SK-N-SH treated with all-trans-retinoic acid at 6 μM for 48 hours (cell line): ENCODE measurements at regions not wholly inside any gene's neighbourhood (a gene's known extent, or its start where the extent isn't known, plus 50 kb on each side); places are given as distances from the start of the nearest gene placed in this dataset.

ENCODE experiments used
- ATAC-seq: fragments of 200-7000 bp; cut with Tn5 transposase; 3 replicates; pipeline ENCODE4 v1.9.1; 2020; ENCODE audit warnings: mild to moderate bottlenecking, moderate library complexity
- ARNTL ChIP-seq: fragments of 450-650 bp; formaldehyde crosslinking; IDR thresholded peaks from 2 replicates; pipeline ENCODE4 v1.5.0; 2020; ENCODE audit warnings: low read depth, mild to moderate bottlenecking, moderate library complexity, borderline replicate concordance
- BACH2 ChIP-seq: fragments of 250-450 bp; sonication (Bioruptor Pico); IDR thresholded peaks from 2 replicates; pipeline ENCODE4 v1.9.0; 2021; ENCODE audit warnings: mild to moderate bottlenecking, borderline replicate concordance
- CREB5 ChIP-seq: fragments of 250-450 bp; sonication (Bioruptor Pico); IDR thresholded peaks from 2 replicates; pipeline ENCODE4 v1.5.1; 2020; ENCODE audit warnings: low read depth, mild to moderate bottlenecking, moderate library complexity
- CSDC2 ChIP-seq: fragments of 250-450 bp; sonication (Bioruptor Pico); IDR thresholded peaks from 2 replicates; pipeline ENCODE4 v1.5.0; 2020; ENCODE audit warnings: mild to moderate bottlenecking, moderate library complexity
- CSRNP3 ChIP-seq: fragments of 250-450 bp; sonication (Bioruptor Pico); IDR thresholded peaks from 2 replicates; pipeline ENCODE4 v1.5.1; 2021; ENCODE audit warnings: mild to moderate bottlenecking, moderate library complexity
- GLIS3 ChIP-seq: fragments of 250-450 bp; sonication (Bioruptor Pico); IDR thresholded peaks from 2 replicates; pipeline ENCODE4 v1.5.0; 2020; ENCODE audit warnings: mild to moderate bottlenecking, moderate library complexity
- ISL1 ChIP-seq: fragments of 250-450 bp; sonication (Bioruptor Pico); IDR thresholded peaks from 2 replicates; pipeline ENCODE4 v2.1.2; 2022; ENCODE audit warnings: mild to moderate bottlenecking, moderate library complexity
- PATZ1 ChIP-seq: fragments of 250-450 bp; sonication (Bioruptor Pico); IDR thresholded peaks from 2 replicates; pipeline ENCODE4 v1.8.0; 2020; ENCODE audit warnings: mild to moderate bottlenecking, moderate library complexity, borderline replicate concordance
- POU6F1 ChIP-seq: fragments of 250-450 bp; sonication (Bioruptor Pico); IDR thresholded peaks from 2 replicates; pipeline ENCODE4 v1.8.0; 2021; ENCODE audit warnings: low read depth, mild to moderate bottlenecking, moderate library complexity, borderline replicate concordance
- PPARA ChIP-seq: fragments of 250-450 bp; sonication (Bioruptor Pico); IDR thresholded peaks from 2 replicates; pipeline ENCODE4 v1.5.0; 2020; ENCODE audit warnings: mild to moderate bottlenecking, borderline replicate concordance
- SNAI2 ChIP-seq: fragments of 250-450 bp; sonication (Bioruptor Pico); IDR thresholded peaks from 2 replicates; pipeline ENCODE4 v1.5.0; 2020; ENCODE audit warnings: mild to moderate bottlenecking, moderate library complexity
- TCF4 ChIP-seq: fragments of 250-450 bp; sonication (Bioruptor Pico); IDR thresholded peaks from 2 replicates; pipeline ENCODE4 v1.8.0; 2021; ENCODE audit warnings: mild to moderate bottlenecking, moderate library complexity, borderline replicate concordance
- TOX ChIP-seq: fragments of 250-450 bp; sonication (Bioruptor Pico); IDR thresholded peaks from 2 replicates; pipeline ENCODE4 v1.8.0; 2021; ENCODE audit warnings: mild to moderate bottlenecking, moderate library complexity, borderline replicate concordance
- TSHZ2 ChIP-seq: fragments of 250-450 bp; sonication (Bioruptor Pico); IDR thresholded peaks from 2 replicates; pipeline ENCODE4 v1.5.0; 2020; ENCODE audit warnings: mild to moderate bottlenecking, moderate library complexity
- ZC3H10 ChIP-seq: fragments of 250-450 bp; sonication (Bioruptor Pico); IDR thresholded peaks from 2 replicates; pipeline ENCODE4 v1.5.1; 2021; ENCODE audit warnings: mild to moderate bottlenecking, moderate library complexity
- ZFP3 ChIP-seq: fragments of 250-450 bp; sonication (Bioruptor Pico); IDR thresholded peaks from 2 replicates; pipeline ENCODE4 v1.5.0; 2020; ENCODE audit warnings: mild to moderate bottlenecking, moderate library complexity
- ZNF565 ChIP-seq: fragments of 450-650 bp; formaldehyde crosslinking; conservative IDR thresholded peaks from 2 replicates; pipeline ENCODE4 v1.5.0; 2020; ENCODE audit warnings: low read depth, mild to moderate bottlenecking, moderate library complexity
- ZNF70 ChIP-seq: fragments of 450-650 bp; formaldehyde crosslinking; IDR thresholded peaks from 2 replicates; pipeline ENCODE4 v1.5.0; 2020; ENCODE audit warnings: mild to moderate bottlenecking, moderate library complexity
- ZNF8 ChIP-seq: fragments of 450-650 bp; formaldehyde crosslinking; IDR thresholded peaks from 2 replicates; pipeline ENCODE4 v1.5.0; 2020; ENCODE audit warnings: mild to moderate bottlenecking, moderate library complexity

- TF ChIP-seq PATZ1 (CRISPR knock-in tag), result no peak
- TF ChIP-seq TSHZ2 (CRISPR knock-in tag), result no peak
Measured at GRCh38 chr13:78238911-78239310, 320.3 kb upstream of the EDNRB start (continued).

- ATAC-seq, result no peak
- TF ChIP-seq PPARA (CRISPR knock-in tag) (no peak), SNAI2 (CRISPR knock-in tag) (no peak), ZNF8 (CRISPR knock-in tag) (no peak), ZC3H10 (CRISPR knock-in tag) (no peak), TSHZ2 (CRISPR knock-in tag) (no peak), ZNF70 (no peak), PATZ1 (CRISPR knock-in tag) (no peak), TCF4 (CRISPR knock-in tag) (no peak), POU6F1 (no peak), GLIS3 (CRISPR knock-in tag) (no peak), CSRNP3 (CRISPR knock-in tag) (no peak), ISL1 (CRISPR knock-in tag) (no peak), TOX (CRISPR knock-in tag) (no peak), CREB5 (CRISPR knock-in tag) (no peak), ZFP3 (no peak), BACH2 (CRISPR knock-in tag) (no peak), ARNTL (CRISPR knock-in tag) (no peak), ZNF565 (CRISPR knock-in tag) (no peak), CSDC2 (CRISPR knock-in tag) (no peak)
Measured at GRCh38 chr13:78228940-78229339, 310.3 kb upstream of the EDNRB start.
